Heart right ventricle (tissue), 16 donors: ENCODE measurements at regions not wholly inside any gene's neighbourhood (a gene's known extent, or its start where the extent isn't known, plus 50 kb on each side); places are given as distances from the start of the nearest gene placed in this dataset.

ENCODE experiments used
- ATAC-seq, 8 donors: fragments of 200-7000 bp; cut with Tn5 transposase; one replicate each; pipeline ENCODE4 v1.9.1; 2020; ENCODE audit warnings: mild to moderate bottlenecking in 8 of 8, moderate library complexity in 8 of 8, moderate number of reproducible peaks in 1 of 8
- DNase-seq, 2 donors: peaks; one replicate each; pipeline ENCODE4 v3.0.0-alpha.2; 2020
- H3K27ac ChIP-seq, 10 donors: fragments of 200-600 bp; sonication (generic) in 2 of 10; one replicate each; pipeline versions ENCODE4 v1.5.0 to v1.8.0; 2020 to 2022; ENCODE audit warnings: mild to moderate bottlenecking in 3 of 10
- H3K27me3 ChIP-seq, 7 donors: fragments of 200-600 bp; one replicate each; pipeline ENCODE4 v1.8.0; 2021 to 2022; ENCODE audit warnings: mild to moderate bottlenecking in 2 of 7
- H3K36me3 ChIP-seq, 9 donors: fragments of 200-600 bp; sonication (generic) in 1 of 9; one replicate each; pipeline versions ENCODE4 v1.5.0 to v1.8.0; 2020 to 2022; ENCODE audit warnings: mild to moderate bottlenecking in 2 of 9
- H3K4me1 ChIP-seq, 9 donors: fragments of 200-600 bp; sonication (generic) in 1 of 9; one replicate each; pipeline versions ENCODE4 v1.5.0 to v1.8.0; 2020 to 2022; ENCODE audit warnings: mild to moderate bottlenecking in 4 of 9
- H3K4me3 ChIP-seq, 10 donors: fragments of 200-600 bp; sonication (generic) in 2 of 10; one replicate each; pipeline versions ENCODE4 v1.5.0 to v1.8.0; 2020 to 2022; ENCODE audit warnings: mild to moderate bottlenecking in 7 of 10, moderate library complexity in 2 of 10
- H3K9me3 ChIP-seq, 11 donors: fragments of 200-600 bp in 10 of 11; sonication (generic) in 2 of 11; one replicate each; pipeline versions ENCODE4 v1.5.0 to v1.8.0; 2013 to 2022; ENCODE audit warnings: mild to moderate bottlenecking in 2 of 11, control low read depth in 1 of 11, moderate library complexity in 1 of 11
- WGBS, 2 donors: extraction: QIAGEN DNeasy Blood & Tissue Kit; methylation state at CpG; one replicate each; pipeline ENCODE4 v1.1.7; 2013; ENCODE audit warnings: inconsistent platforms in 1 of 2; 5-methylcytosine and 5-hydroxymethylcytosine counted together
- intact Hi-C, 10 donors: fragments of 100-400 bp; cut with DNase I; formaldehyde crosslinking; loops; one replicate each; pipeline versions ENCODE4 v1.11.1 to v1.14.2; 2022
- TF ChIP-seq, protein P1 (sequence below), 9 donors: fragments of 200-600 bp; sonication (generic) in 2 of 9; IDR thresholded peaks; one replicate each; pipeline versions ENCODE4 v1.5.0 to v1.8.0; 2021 to 2022; ENCODE audit warnings: antibody characterized with exemption in 9 of 9, mild to moderate bottlenecking in 5 of 9, moderate library complexity in 1 of 9
- donor health status: Arrhythmogenic right ventricular cardiomyopathy.
- donor health status: ischemic (EF 13 %, LVEDD 7.1; RV severe dilation, severe dysfunction).
- donor health status: healthy with polysubstance abuse.
- donor health status: DM: no; HTN: yes; CAD: no.
- donor health status: DM: no; HTN: no; CAD: no.
- donor health status: ischemic (EF 25% LVEDD 6.9; RV normal size, moderate dysfunction).
- donor health status: ischemic (EF 25% LVEDD 5.7; RV mildly dilated, moderate dysfunction).
- donor health status: healthy.
- donor health status: DM: yes; HTN: yes; CAD: no.
- donor health status: Ischemic cardiomyopathy.
- donor health status: ischemic (EF 35%, LVEDD 5.7; RV mildly dilated, moderate dysfunction).
- donor health status: nonischemic (EF 11% LVEDD 7.7; RV severe dilation, severe dysfunction).
- donor health status: DM: yes; HTN: yes; CAD: no.
- donor health status: PGD.
- donor health status: ischemic (EF 29% LVEDD 5.4; RV normal size, mild dysfunction).
- donor health status: nonischemic (EF 23%, LVEDD 6.1; RV moderate dilation, normal function).

DNA sequence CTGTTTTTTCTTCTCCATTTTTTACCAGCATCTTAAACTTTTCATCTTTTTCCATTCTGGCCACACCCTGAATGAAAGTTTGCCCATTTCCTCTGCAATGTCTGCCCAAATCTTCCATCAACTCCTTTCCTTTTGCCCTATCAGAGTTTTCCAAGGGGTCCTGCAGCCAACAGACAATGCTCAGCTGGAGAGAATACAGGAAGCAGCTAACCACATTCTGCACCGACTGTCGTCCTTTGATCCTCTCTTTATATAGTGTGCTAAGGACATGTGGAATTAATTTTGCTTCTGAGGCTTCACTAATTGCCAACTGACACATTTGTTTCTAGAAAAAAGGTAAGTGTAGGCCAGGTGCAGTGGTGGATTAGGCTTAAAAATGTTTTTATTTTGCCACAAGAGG, 50.5 kb upstream of the DLX2 start:
- H3K27me3 ChIP-seq = peaks cover 0 to 40% (median 12%) of the 10 kb centered on the region in 7 donors
- DNase-seq (no peak), ATAC-seq (no peak)
- H3K9me3 ChIP-seq = peaks cover 0 to 13% (median 0%) of the 10 kb centered on the region in 11 donors
- TF ChIP-seq, protein P1, sequence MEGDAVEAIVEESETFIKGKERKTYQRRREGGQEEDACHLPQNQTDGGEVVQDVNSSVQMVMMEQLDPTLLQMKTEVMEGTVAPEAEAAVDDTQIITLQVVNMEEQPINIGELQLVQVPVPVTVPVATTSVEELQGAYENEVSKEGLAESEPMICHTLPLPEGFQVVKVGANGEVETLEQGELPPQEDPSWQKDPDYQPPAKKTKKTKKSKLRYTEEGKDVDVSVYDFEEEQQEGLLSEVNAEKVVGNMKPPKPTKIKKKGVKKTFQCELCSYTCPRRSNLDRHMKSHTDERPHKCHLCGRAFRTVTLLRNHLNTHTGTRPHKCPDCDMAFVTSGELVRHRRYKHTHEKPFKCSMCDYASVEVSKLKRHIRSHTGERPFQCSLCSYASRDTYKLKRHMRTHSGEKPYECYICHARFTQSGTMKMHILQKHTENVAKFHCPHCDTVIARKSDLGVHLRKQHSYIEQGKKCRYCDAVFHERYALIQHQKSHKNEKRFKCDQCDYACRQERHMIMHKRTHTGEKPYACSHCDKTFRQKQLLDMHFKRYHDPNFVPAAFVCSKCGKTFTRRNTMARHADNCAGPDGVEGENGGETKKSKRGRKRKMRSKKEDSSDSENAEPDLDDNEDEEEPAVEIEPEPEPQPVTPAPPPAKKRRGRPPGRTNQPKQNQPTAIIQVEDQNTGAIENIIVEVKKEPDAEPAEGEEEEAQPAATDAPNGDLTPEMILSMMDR (IDR thresholded peaks at IDR 0.05) = no peak
- no peaks in the 10 kb centered on the region for H3K4me1 ChIP-seq
- H3K36me3 ChIP-seq = no peaks in the 10 kb centered on the region
- 19 to 26% methylated on average over 2 of the region's 2 CpGs for WGBS, 2 donors
- no peak overlapping the region for H3K4me3 ChIP-seq
- H3K27ac ChIP-seq = no peak overlapping the region
- intact Hi-C loops = no loop called here

DNA sequence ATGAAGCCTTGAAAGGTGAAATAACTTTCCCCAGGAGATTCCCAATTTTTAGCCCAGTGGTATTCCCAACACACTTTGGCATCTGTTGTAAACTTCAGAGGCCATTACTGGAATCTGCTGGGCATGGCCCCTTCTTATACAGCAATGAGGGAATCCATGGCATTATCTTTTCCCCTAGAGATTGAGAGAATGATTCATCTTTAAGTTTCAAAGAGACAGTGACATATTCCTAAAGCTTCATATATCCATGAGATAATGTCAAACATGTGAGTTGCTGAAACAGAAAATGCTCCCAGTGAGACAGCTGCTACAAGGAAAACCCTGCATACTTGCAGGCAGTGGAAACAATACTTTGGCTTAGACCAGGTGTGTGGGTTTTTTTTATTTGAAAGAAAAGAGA, 51.1 kb upstream of the DLX2 start:
- H3K36me3 ChIP-seq = no peaks in the 10 kb centered on the region
- peaks cover 0 to 13% (median 0%) of the 10 kb centered on the region in 11 donors for H3K9me3 ChIP-seq
- ATAC-seq (no peak), DNase-seq (no peak)
- no peak overlapping the region for H3K4me3 ChIP-seq
- H3K27ac ChIP-seq = no peak overlapping the region
- H3K4me1 ChIP-seq = no peaks in the 10 kb centered on the region
- intact Hi-C loops = no loop called here
- TF ChIP-seq, protein P1 (IDR thresholded peaks at IDR 0.05) = no peak
- peaks cover 0 to 43% (median 12%) of the 10 kb centered on the region in 7 donors for H3K27me3 ChIP-seq

DNA sequence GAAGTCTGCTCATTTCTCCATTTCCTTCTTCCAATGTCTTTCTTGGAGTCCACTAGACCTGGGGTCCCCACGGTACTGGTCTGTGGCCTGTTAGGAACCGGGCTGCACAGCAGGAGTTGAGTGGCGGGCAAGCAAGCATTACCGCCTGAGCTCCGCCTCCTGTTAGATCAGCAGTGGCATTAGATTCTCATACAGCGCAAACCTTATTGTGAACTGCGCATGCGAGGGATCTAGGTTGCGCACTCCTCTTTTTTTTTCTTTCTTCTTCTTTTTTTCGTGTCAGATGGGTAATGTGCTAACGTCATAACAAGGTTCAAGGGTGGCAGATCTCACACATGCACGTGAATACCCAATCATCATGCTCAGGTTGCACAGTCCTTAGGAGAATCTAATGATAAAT, 53.1 kb upstream of the DLX2 start:
- no peaks in the 10 kb centered on the region for H3K36me3 ChIP-seq
- TF ChIP-seq, protein P1 (IDR thresholded peaks at IDR 0.05) = no peak
- no peak overlapping the region for H3K27ac ChIP-seq
- 81 to 84% methylated on average over 12 of the region's 12 CpGs for WGBS, 2 donors
- H3K9me3 ChIP-seq = peaks cover 0 to 19% (median 3%) of the 10 kb centered on the region in 11 donors
- DNase-seq (no peak), ATAC-seq (no peak)
- H3K4me1 ChIP-seq = no peaks in the 10 kb centered on the region
- peaks cover 0 to 38% (median 12%) of the 10 kb centered on the region in 7 donors for H3K27me3 ChIP-seq
- H3K4me3 ChIP-seq = no peak overlapping the region
- intact Hi-C loops = no loop called here

DNA sequence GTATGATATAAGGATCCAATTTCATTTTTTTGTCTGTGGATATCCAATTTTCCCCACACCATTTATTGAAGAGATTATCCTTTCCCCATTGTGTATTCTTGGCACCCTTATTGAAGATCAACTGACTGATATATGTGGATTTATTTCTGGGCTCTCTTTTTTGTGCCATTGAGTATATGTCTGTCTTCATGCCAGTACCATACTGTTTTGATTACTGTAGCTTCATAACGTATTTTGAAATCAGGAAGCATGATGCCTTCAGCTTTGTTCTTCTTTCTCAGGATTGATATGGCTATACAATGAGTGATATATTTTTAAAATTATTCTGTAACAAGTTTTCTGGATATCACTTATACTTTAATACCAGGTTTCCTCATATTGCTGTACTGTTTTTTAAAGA, 58.1 kb upstream of the DLX2 start:
- DNase-seq = no peak
- intact Hi-C loops = no loop called here
- WGBS, 2 donors = 92 to 98% methylated on average over 1 of the region's 1 CpG

More for the DNA sequence above, 58.1 kb upstream of the DLX2 start:
- Histone ChIP-seq H3K4me1 (no peaks in the 10 kb centered on the region), H3K27ac (no peak overlapping the region), H3K27me3 (peaks cover 0 to 26% (median 9%) of the 10 kb centered on the region in 7 donors), H3K9me3 (peaks cover 0 to 21% (median 7%) of the 10 kb centered on the region in 11 donors), H3K4me3 (no peak overlapping the region), H3K36me3 (no peaks in the 10 kb centered on the region)
- TF ChIP-seq, protein P1 (IDR thresholded peaks at IDR 0.05) = no peak
- no peak for ATAC-seq
